T follicular helper cell (primary cell): ENCODE measurements at regions not wholly inside any gene's neighbourhood (a gene's known extent, or its start where the extent isn't known, plus 50 kb on each side); places are given as distances from the start of the nearest gene placed in this dataset.

Source experiments
- DNase-seq: peaks from one replicate; pipeline ENCODE4 v3.0.0-alpha.2; 2020; ENCODE audit warnings: low read depth

GRCh38 chr17:33642002-33642401 is 348.9 kb upstream of the ASIC2 start:
- no peak for DNase-seq

- no peak for DNase-seq
These were observed 354.9 kb upstream of the ASIC2 start for GRCh38 chr17:33647956-33648355.

- no peak for DNase-seq
These were observed 357.2 kb upstream of the ASIC2 start for GRCh38 chr17:33650304-33650703.

GRCh38 chr17:33651686-33652085 is 358.6 kb upstream of the ASIC2 start:
- DNase-seq, result no peak

GRCh38 chr17:33652731-33653398 is 359.8 kb upstream of the ASIC2 start:
- DNase-seq, result no peak

- DNase-seq, result no peak
These were observed 360.3 kb upstream of the ASIC2 start for GRCh38 chr17:33653399-33653788.

GRCh38 chr17:33657181-33657580 is 364.1 kb upstream of the ASIC2 start:
- no peak for DNase-seq

- no peak for DNase-seq
These were observed 368.9 kb upstream of the ASIC2 start for GRCh38 chr17:33661975-33662374.

- DNase-seq, result no peak
These were observed 371.2 kb upstream of the ASIC2 start for GRCh38 chr17:33664116-33664840.

GRCh38 chr17:33667052-33667509 is 374.0 kb upstream of the ASIC2 start:
- DNase-seq, result no peak

- DNase-seq, result no peak
These were observed 374.6 kb upstream of the ASIC2 start for GRCh38 chr17:33667671-33668070.

- no peak for DNase-seq
These were observed 375.4 kb upstream of the ASIC2 start for GRCh38 chr17:33668516-33668915.

GRCh38 chr17:33671491-33671890 is 378.4 kb upstream of the ASIC2 start:
- no peak for DNase-seq

- peak; percentile 6 for DNase-seq
These were observed 381.6 kb upstream of the ASIC2 start for GRCh38 chr17:33674685-33675084.

- DNase-seq, result no peak
These were observed 383.3 kb upstream of the ASIC2 start for GRCh38 chr17:33676444-33676843.

- DNase-seq, result no peak
These were observed 386.5 kb upstream of the ASIC2 start for GRCh38 chr17:33679595-33679994.

GRCh38 chr17:33680472-33680871 is 387.4 kb upstream of the ASIC2 start:
- no peak for DNase-seq

GRCh38 chr17:33682599-33682998 is 389.5 kb upstream of the ASIC2 start:
- DNase-seq, result no peak

- no peak for DNase-seq
These were observed 391.6 kb upstream of the ASIC2 start for GRCh38 chr17:33684735-33685134.

GRCh38 chr17:33686171-33686570 is 393.1 kb upstream of the ASIC2 start:
- DNase-seq, result no peak

GRCh38 chr17:33687831-33688230 is 394.7 kb upstream of the ASIC2 start:
- DNase-seq, result no peak

- no peak for DNase-seq
These were observed 395.7 kb upstream of the ASIC2 start for GRCh38 chr17:33688771-33689170.

GRCh38 chr17:33689725-33690124 is 396.6 kb upstream of the ASIC2 start:
- DNase-seq, result no peak

GRCh38 chr17:33695431-33695830 is 402.3 kb upstream of the ASIC2 start:
- DNase-seq, result no peak
